ENCODE measurements at regions not wholly inside any gene's neighbourhood (a gene's known extent, or its start where the extent isn't known, plus 50 kb on each side); places are given as distances from the start of the nearest gene placed in this dataset.

DNA sequence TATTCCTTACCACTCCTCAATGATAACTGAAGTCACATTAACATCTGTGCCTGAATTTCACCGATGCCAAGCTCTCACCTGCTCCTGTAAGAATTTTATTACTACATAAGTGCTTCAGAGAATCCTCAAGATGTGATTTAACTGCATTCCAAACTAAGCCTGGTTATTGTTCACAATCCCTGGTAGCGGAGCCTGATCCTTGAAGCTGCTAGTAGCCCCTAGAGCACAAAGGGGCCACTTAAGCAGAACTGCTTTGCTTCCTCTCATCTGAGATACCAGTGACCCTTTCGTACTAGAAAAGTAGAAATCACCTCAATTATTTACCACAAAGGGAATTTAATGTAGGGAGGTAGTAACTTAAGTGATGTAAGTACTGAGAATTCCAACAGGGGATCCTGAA is 529.6 kb downstream of the CPS1 start:
- H3K4me3 ChIP-seq (ENCODE audit: low read depth, low read length) = no peak overlapping the region
- TF ChIP-seq, protein P1, sequence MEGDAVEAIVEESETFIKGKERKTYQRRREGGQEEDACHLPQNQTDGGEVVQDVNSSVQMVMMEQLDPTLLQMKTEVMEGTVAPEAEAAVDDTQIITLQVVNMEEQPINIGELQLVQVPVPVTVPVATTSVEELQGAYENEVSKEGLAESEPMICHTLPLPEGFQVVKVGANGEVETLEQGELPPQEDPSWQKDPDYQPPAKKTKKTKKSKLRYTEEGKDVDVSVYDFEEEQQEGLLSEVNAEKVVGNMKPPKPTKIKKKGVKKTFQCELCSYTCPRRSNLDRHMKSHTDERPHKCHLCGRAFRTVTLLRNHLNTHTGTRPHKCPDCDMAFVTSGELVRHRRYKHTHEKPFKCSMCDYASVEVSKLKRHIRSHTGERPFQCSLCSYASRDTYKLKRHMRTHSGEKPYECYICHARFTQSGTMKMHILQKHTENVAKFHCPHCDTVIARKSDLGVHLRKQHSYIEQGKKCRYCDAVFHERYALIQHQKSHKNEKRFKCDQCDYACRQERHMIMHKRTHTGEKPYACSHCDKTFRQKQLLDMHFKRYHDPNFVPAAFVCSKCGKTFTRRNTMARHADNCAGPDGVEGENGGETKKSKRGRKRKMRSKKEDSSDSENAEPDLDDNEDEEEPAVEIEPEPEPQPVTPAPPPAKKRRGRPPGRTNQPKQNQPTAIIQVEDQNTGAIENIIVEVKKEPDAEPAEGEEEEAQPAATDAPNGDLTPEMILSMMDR (IDR thresholded peaks at IDR 0.05; ENCODE audit: low read depth, low read length) = no peak
- TF ChIP-seq, protein P2, sequence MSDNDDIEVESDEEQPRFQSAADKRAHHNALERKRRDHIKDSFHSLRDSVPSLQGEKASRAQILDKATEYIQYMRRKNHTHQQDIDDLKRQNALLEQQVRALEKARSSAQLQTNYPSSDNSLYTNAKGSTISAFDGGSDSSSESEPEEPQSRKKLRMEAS (IDR thresholded peaks at IDR 0.05; ENCODE audit: low read depth, low read length) = no peak
- no peak for TF ChIP-seq MYC (IDR thresholded peaks at IDR 0.05; ENCODE audit: low read depth, low read length)
- no peak for TF ChIP-seq POLR2A (IDR thresholded peaks at IDR 0.05; ENCODE audit: extremely low read depth, insufficient read length)
- no peak for DNase-seq (ENCODE audit: low read depth)

DNA sequence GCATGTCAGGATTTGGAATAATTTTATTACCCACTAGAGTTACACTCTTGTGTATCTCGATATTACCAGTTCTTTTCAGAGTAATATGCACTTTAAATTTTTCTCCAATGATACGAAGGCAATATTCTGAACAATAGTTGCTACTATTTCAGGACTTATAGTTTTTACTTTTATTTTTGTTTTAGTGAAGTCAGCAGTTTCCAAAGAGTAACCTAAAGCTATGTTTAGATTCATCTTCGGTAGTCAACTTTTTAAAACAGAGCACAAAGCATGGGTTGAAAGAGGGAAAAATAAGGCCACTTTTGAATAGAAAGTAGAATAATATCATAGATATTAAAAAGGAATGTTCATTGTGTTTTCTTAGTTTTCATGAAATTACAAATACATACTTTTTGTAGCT is 532.7 kb downstream of the CPS1 start:
- H3K4me3 ChIP-seq (ENCODE audit: low read depth, low read length) = no peak overlapping the region
- no peak for DNase-seq (ENCODE audit: low read depth)
- TF ChIP-seq, protein P1 (IDR thresholded peaks at IDR 0.05; ENCODE audit: low read depth, low read length) = no peak
- TF ChIP-seq POLR2A (IDR thresholded peaks at IDR 0.05; ENCODE audit: extremely low read depth, insufficient read length) (no peak), MYC (IDR thresholded peaks at IDR 0.05; ENCODE audit: low read depth, low read length) (no peak)
- TF ChIP-seq, protein P2 (IDR thresholded peaks at IDR 0.05; ENCODE audit: low read depth, low read length) = no peak

DNA sequence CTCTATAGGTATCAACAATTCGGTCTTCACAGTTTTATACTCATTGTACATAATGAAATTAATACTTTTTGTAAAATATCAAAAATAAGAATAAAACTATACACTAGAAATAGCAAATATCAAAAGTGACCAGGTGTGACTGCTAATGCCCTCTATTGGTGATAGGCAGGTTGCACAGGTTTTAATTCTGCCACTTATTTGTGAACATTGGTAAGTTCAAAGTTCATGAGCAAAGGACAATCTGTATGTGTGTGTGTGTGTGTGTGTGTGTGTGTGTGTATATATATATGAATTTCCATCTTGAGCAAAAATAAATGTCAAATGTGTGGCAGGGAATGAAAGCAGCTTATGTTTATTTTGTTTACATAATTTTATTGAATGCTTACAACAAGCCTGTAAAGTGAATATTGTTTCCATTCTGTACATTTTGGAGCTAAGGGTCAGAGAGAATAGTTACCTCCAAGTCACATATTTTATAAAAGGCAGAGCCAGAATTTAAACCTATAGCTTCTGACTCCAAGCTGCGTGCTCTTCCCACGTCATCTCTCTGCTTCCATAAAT is 537.4 kb downstream of the CPS1 start:
- no peak overlapping the region for H3K4me3 ChIP-seq (ENCODE audit: low read depth, low read length)
- DNase-seq (ENCODE audit: low read depth) = peak; percentile 16
- TF ChIP-seq MYC (IDR thresholded peaks at IDR 0.05; ENCODE audit: low read depth, low read length) (no peak), POLR2A (IDR thresholded peaks at IDR 0.05; ENCODE audit: extremely low read depth, insufficient read length) (no peak)
- TF ChIP-seq, protein P1 (IDR thresholded peaks at IDR 0.05; ENCODE audit: low read depth, low read length) = peak; percentile 31
- TF ChIP-seq, protein P2 (IDR thresholded peaks at IDR 0.05; ENCODE audit: low read depth, low read length) = no peak

DNA sequence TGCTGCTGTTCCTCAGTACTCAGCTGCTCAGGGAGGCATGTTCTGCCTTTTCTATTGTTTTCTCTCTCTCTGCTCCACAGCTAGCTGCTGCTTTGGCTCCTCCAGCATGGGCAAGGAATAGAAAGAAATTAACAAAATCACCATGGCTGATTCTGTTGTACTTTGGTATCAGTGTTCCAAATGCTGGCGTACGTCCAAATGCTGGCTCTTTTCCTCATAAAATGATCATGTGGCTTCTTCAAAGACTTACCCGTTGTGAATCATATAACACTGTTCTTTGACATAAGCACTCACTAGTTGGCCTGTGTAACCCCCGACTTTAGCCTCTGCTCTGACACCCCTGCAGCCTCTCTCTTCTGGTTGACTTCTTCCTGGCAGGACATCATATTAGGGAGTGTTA is 547.6 kb downstream of the CPS1 start:
- no peak overlapping the region for H3K4me3 ChIP-seq (ENCODE audit: low read depth, low read length)
- no peak for TF ChIP-seq MYC (IDR thresholded peaks at IDR 0.05; ENCODE audit: low read depth, low read length)
- TF ChIP-seq, protein P2 (IDR thresholded peaks at IDR 0.05; ENCODE audit: low read depth, low read length) = no peak
- no peak for TF ChIP-seq POLR2A (IDR thresholded peaks at IDR 0.05; ENCODE audit: extremely low read depth, insufficient read length)
- TF ChIP-seq, protein P1 (IDR thresholded peaks at IDR 0.05; ENCODE audit: low read depth, low read length) = no peak
- no peak for DNase-seq (ENCODE audit: low read depth)

DNA sequence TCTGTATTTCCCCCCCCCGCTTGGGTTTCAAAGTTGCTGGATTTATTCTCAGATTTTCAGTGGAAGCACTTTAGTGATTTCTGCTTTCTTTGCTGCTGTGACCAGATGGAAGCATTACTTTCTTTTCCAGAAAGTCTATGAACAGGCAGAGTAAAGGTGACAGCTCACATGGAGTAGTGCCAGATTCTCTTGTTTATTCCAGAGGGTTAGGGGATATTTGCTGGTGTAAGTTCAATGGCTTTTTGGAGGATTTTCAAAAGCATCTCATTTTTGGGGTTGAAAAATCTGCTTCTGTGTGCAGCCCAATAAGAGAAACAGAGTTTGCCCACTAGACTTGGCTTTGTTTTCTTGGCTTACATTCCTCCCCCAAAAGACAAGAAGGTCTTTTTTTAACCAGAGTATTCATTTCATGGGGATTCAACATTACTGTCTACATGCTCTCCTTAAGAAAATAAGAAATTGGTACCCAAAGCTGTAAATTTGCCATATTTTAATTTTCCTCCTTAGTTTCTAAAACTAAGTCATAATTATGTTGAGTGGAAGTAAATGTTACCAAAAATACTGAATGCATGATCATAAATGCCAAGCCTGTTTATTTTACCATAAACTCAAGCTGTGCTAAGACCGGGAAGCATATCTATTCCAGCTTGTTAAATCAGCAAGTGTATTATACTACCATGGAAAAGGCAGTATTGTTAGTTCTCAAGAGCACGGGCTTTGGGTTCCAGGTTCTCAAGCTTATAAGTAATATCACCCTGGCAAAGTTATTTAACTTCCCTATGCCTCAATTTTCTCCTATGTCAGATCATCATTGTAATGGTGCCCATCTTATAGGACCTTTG is 557.2 kb downstream of the CPS1 start:
- TF ChIP-seq MYC (IDR thresholded peaks at IDR 0.05; ENCODE audit: low read depth, low read length) (no peak), POLR2A (IDR thresholded peaks at IDR 0.05; ENCODE audit: extremely low read depth, insufficient read length) (no peak)
- TF ChIP-seq, protein P1 (IDR thresholded peaks at IDR 0.05; ENCODE audit: low read depth, low read length) = no peak
- TF ChIP-seq, protein P2 (IDR thresholded peaks at IDR 0.05; ENCODE audit: low read depth, low read length) = no peak
- no peak for DNase-seq (ENCODE audit: low read depth)
- no peak overlapping the region for H3K4me3 ChIP-seq (ENCODE audit: low read depth, low read length)

All from NB4 (cell line).